ENCODE measurements at regions not wholly inside any gene's neighbourhood (a gene's known extent, or its start where the extent isn't known, plus 50 kb on each side); places are given as distances from the start of the nearest gene placed in this dataset.

DNA sequence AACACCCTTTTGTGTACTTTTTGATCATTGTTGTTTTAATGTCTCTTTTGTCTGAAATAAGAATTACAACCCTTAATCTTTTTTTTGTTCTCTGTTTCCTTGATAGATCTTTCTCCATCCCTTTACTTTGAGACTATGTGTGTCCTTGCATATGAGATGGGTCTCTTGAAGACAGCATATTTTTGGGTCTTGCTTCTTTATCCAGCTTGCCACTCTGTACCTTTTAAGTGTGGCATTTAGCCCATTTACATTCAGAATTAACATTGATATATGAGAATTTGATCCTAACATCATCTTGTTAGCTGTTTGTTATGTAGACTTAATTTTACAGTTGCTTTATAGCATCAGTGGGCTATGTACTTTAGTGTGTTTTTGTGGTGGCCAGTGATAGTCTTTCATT, 382.5 kb downstream of the MED10 start:
- Mint-ChIP-seq H3K27ac (no peak overlapping the region), H3K27me3 (ENCODE audit: insufficient read depth, low read depth) (no peaks in the 10 kb centered on the region), H3K9me3 (peaks cover 26% of the 10 kb centered on the region), H3K4me1 (peaks cover 5% of the 10 kb centered on the region), H3K4me3 (no peak overlapping the region), H3K36me3 (no peaks in the 10 kb centered on the region)
- no peaks in the 10 kb centered on the region for H3K27me3 ChIP-seq
- no peaks in the 10 kb centered on the region for H3F3A ChIP-seq (ENCODE audit: low read depth)
- no peaks in the 10 kb centered on the region for H3K36me3 ChIP-seq
- DNase-seq (ENCODE audit: low spot score): no peak
- TF ChIP-seq EZH2phosphoT487 (IDR thresholded peaks at IDR 0.05): no peak
- TF ChIP-seq, protein P1, sequence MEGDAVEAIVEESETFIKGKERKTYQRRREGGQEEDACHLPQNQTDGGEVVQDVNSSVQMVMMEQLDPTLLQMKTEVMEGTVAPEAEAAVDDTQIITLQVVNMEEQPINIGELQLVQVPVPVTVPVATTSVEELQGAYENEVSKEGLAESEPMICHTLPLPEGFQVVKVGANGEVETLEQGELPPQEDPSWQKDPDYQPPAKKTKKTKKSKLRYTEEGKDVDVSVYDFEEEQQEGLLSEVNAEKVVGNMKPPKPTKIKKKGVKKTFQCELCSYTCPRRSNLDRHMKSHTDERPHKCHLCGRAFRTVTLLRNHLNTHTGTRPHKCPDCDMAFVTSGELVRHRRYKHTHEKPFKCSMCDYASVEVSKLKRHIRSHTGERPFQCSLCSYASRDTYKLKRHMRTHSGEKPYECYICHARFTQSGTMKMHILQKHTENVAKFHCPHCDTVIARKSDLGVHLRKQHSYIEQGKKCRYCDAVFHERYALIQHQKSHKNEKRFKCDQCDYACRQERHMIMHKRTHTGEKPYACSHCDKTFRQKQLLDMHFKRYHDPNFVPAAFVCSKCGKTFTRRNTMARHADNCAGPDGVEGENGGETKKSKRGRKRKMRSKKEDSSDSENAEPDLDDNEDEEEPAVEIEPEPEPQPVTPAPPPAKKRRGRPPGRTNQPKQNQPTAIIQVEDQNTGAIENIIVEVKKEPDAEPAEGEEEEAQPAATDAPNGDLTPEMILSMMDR (IDR thresholded peaks at IDR 0.05): no peak
- TF ChIP-seq EZH2 (IDR thresholded peaks at IDR 0.05): no peak
- H3K27ac ChIP-seq: no peak overlapping the region
- no peak overlapping the region for H3K4me2 ChIP-seq
- H3K79me2 ChIP-seq (ENCODE audit: low read depth): no peaks in the 10 kb centered on the region
- H4K20me1 ChIP-seq (ENCODE audit: low read depth): no peaks in the 10 kb centered on the region
- H3K9me3 ChIP-seq (ENCODE audit: low read depth): peaks cover 11% of the 10 kb centered on the region
- H3K4me1 ChIP-seq: peaks cover 4% of the 10 kb centered on the region
- H3K9ac ChIP-seq: no peak overlapping the region
- H2AFZ ChIP-seq (replicated peaks): no peak overlapping the region
- no peak overlapping the region for H3K4me3 ChIP-seq

DNA sequence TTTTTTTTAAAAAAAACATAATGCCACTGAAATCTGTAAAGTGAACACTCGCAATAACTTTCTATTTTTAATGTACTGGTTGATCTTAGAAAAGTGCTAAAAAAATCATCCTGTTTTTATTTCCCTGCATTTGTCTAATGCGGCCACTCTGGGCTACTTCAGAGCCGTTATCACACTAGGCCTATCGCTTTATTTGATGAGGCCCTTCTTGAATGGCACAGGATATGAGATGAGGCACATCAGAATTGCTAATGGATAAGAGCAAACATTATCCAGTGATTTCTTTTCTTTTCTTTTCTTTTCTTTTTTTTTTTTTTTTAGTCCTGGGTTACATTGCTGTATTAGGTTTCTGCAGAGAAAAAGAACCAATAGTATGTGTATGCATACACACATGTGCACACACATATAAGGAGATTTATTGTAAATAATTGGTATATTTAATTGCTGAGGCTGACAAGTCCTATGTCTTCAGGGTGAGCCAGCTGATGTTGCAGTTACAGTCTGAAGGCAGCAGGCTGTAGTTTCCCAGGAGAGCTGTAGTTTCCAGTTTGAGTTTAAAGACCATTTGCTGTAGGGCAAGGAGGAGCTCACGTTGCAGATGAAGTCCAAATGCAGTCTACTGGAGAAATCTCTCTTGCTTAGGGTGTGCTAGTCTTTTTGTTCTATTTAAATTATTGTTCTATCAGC, 391.7 kb downstream of the MED10 start:
- H3K36me3 ChIP-seq: no peaks in the 10 kb centered on the region
- H3K36me3 Mint-ChIP-seq: no peaks in the 10 kb centered on the region
- no peak for DNase-seq (ENCODE audit: low spot score)
- no peaks in the 10 kb centered on the region for H3K4me1 Mint-ChIP-seq
- no peaks in the 10 kb centered on the region for H3K27me3 Mint-ChIP-seq (ENCODE audit: insufficient read depth, low read depth)
- no peak overlapping the region for H3K27ac Mint-ChIP-seq
- no peak overlapping the region for H2AFZ ChIP-seq (replicated peaks)
- H3K4me2 ChIP-seq: no peak overlapping the region
- H3K79me2 ChIP-seq (ENCODE audit: low read depth): no peaks in the 10 kb centered on the region
- no peaks in the 10 kb centered on the region for H3K9me3 Mint-ChIP-seq
- H4K20me1 ChIP-seq (ENCODE audit: low read depth): no peaks in the 10 kb centered on the region
- TF ChIP-seq EZH2phosphoT487 (IDR thresholded peaks at IDR 0.05) (no peak), EZH2 (IDR thresholded peaks at IDR 0.05) (no peak)
- TF ChIP-seq, protein P1 (IDR thresholded peaks at IDR 0.05): no peak
- no peaks in the 10 kb centered on the region for H3K27me3 ChIP-seq
- no peaks in the 10 kb centered on the region for H3F3A ChIP-seq (ENCODE audit: low read depth)
- no peak overlapping the region for H3K27ac ChIP-seq
- H3K4me1 ChIP-seq: no peaks in the 10 kb centered on the region
- H3K4me3 ChIP-seq: no peak overlapping the region
- no peak overlapping the region for H3K4me3 Mint-ChIP-seq
- H3K9ac ChIP-seq: no peak overlapping the region
- H3K9me3 ChIP-seq (ENCODE audit: low read depth): no peaks in the 10 kb centered on the region

DNA sequence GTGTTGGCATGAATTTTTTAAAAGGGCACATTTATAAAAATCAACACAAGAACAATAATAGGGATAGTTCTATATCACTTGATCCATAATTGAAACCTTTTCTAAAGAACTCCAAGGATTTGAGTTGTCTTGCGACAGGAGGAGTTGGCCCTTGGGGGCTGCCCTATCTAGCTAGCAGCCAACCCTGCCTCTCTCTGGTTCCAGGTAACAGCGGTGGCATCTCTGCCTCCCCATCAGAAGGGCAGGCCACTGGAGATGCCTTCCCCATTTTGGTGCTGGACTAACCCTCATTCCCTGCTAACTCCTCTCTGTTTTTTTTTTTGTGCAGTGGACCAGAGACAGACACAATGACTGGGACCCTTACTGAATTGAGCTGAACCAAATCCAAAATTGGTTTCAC, 393.0 kb downstream of the MED10 start:
- H3K4me1 ChIP-seq: no peaks in the 10 kb centered on the region
- no peak for DNase-seq (ENCODE audit: low spot score)
- H3K9me3 ChIP-seq (ENCODE audit: low read depth): no peaks in the 10 kb centered on the region
- H3K9ac ChIP-seq: no peak overlapping the region
- H3K36me3 ChIP-seq: no peaks in the 10 kb centered on the region
- TF ChIP-seq, protein P1 (IDR thresholded peaks at IDR 0.05): no peak
- TF ChIP-seq EZH2phosphoT487 (IDR thresholded peaks at IDR 0.05): no peak
- no peak for TF ChIP-seq EZH2 (IDR thresholded peaks at IDR 0.05)
- Mint-ChIP-seq H3K9me3 (no peaks in the 10 kb centered on the region), H3K27me3 (ENCODE audit: insufficient read depth, low read depth) (no peaks in the 10 kb centered on the region), H3K27ac (no peak overlapping the region), H3K36me3 (no peaks in the 10 kb centered on the region), H3K4me3 (no peak overlapping the region), H3K4me1 (peaks cover 2% of the 10 kb centered on the region)
- H3K4me3 ChIP-seq: no peak overlapping the region
- H3K4me2 ChIP-seq: no peak overlapping the region
- H2AFZ ChIP-seq (replicated peaks): no peak overlapping the region
- no peaks in the 10 kb centered on the region for H3K27me3 ChIP-seq
- H4K20me1 ChIP-seq (ENCODE audit: low read depth): no peaks in the 10 kb centered on the region
- no peaks in the 10 kb centered on the region for H3F3A ChIP-seq (ENCODE audit: low read depth)
- no peaks in the 10 kb centered on the region for H3K79me2 ChIP-seq (ENCODE audit: low read depth)
- H3K27ac ChIP-seq: no peak overlapping the region

Measured in neural progenitor cell (in vitro differentiated cells).